HepG2 (cell line): ENCODE measurements at regions not wholly inside any gene's neighbourhood (a gene's known extent, or its start where the extent isn't known, plus 50 kb on each side); places are given as distances from the start of the nearest gene placed in this dataset.

Experiments
- ATAC-seq: fragments of 200-7000 bp; cut with Tn5 transposase; 3 replicates; pipeline ENCODE4 v1.9.1; 2020; ENCODE audit warnings: mild to moderate bottlenecking, moderate library complexity
- BruUV-seq: library from RNA; stranded (reverse); fragments of 400-500 nt; replicated peaks from 2 replicates; lab custom pipeline; 2021; lab: Mats Ljungman, UMichigan
- CTCF ChIA-PET: fragments of 300-600 bp; formaldehyde crosslinking; extraction: SDS; loops from one replicate; lab custom pipeline; 2021; ENCODE audit warnings: low total read pairs, inconsistent platforms, low intra/inter-chr PET ratio; lab: Yijun Ruan, JAX
- POLR2A ChIA-PET: fragments of 350-600 bp; sonication (Branson Sonifier 250); formaldehyde crosslinking; loops from one replicate; lab custom pipeline; 2020; ENCODE audit warnings: antibody characterized with exemption, inconsistent platforms; lab: Yijun Ruan, JAX
- DNase-seq: peaks from one replicate; pipeline ENCODE4 v3.0.0-alpha.2; 2015; ENCODE audit warnings: low spot score
- FAIRE-seq: peaks from 3 replicates; lab custom pipeline; 2011; peaks lifted over from hg19 to GRCh38; lab: Jason Lieb, UNC
- H2AFZ ChIP-seq: one replicate; pipeline ENCODE4 v1.6.1; 2011; ENCODE audit warnings: low read length, inconsistent platforms
- H3K27ac ChIP-seq: fragments of 300-600 bp; 3 replicates; pipeline ENCODE4 v1.8.0; 2011; ENCODE audit warnings: mixed run types, mild to moderate bottlenecking, mixed read lengths, low read length, inconsistent platforms; ENCODE audit not compliant: insufficient read depth; ENCODE audit errors: extremely low read length
- H3K27me3 ChIP-seq, 2 experiments: fragments of 200-600 bp in 1 of 2; 2 replicates in 1 of 2; 3 replicates in 1 of 2; pipeline versions ENCODE4 v1.6.0 to v1.8.0; 2011; ENCODE audit warnings: low read length in 2 of 2, mild to moderate bottlenecking in 2 of 2, moderate library complexity in 2 of 2, inconsistent platforms in 1 of 2; ENCODE audit not compliant: insufficient read depth in 2 of 2, control insufficient read depth in 1 of 2
- H3K36me3 ChIP-seq, 2 experiments: fragments of 200-600 bp in 1 of 2; replicated peaks in 1 of 2; 2 replicates in 1 of 2; 3 replicates in 1 of 2; pipeline versions ENCODE4 v1.5.1 to v1.8.0; 2011; ENCODE audit warnings: low read length in 2 of 2, inconsistent platforms in 1 of 2; ENCODE audit not compliant: insufficient read depth in 2 of 2, control insufficient read depth in 1 of 2
- H3K4me1 ChIP-seq: 2 replicates; pipeline ENCODE4 v1.5.1; 2012; ENCODE audit warnings: low read length, inconsistent platforms; ENCODE audit not compliant: insufficient read depth
- H3K4me2 ChIP-seq: 2 replicates; pipeline ENCODE4 v1.6.0; 2011; ENCODE audit warnings: low read depth, low read length, inconsistent platforms
- H3K4me3 ChIP-seq, 3 experiments: fragments of 200-600 bp in 1 of 3; sonication (generic), shearing (Covaris generic) in 1 of 3; replicated peaks in 1 of 3; 2 replicates each; pipeline ENCODE4 v1.5.1; 2011 to 2016; ENCODE audit warnings: low read length in 3 of 3, inconsistent platforms in 2 of 3, low read depth in 2 of 3, mild to moderate bottlenecking in 2 of 3, control low read depth in 1 of 3, mixed read lengths in 1 of 3; ENCODE audit not compliant: insufficient read depth in 1 of 3
- H3K79me2 ChIP-seq: one replicate; pipeline ENCODE4 v1.6.1; 2011; ENCODE audit warnings: low read length, inconsistent platforms; ENCODE audit not compliant: insufficient read depth
- H3K9ac ChIP-seq: 2 replicates; pipeline ENCODE4 v1.6.0; 2011; ENCODE audit warnings: mild to moderate bottlenecking, low read depth, low read length, inconsistent platforms; ENCODE audit not compliant: insufficient read depth
- H3K9me3 ChIP-seq: 2 replicates; pipeline ENCODE4 v1.5.1; 2012; ENCODE audit warnings: mild to moderate bottlenecking, low read length
- H4K20me1 ChIP-seq: 2 replicates; pipeline ENCODE4 v1.6.0; 2011; ENCODE audit warnings: inconsistent platforms, mild to moderate bottlenecking, low read length, moderate library complexity; ENCODE audit not compliant: insufficient read depth
- ARNT2 ChIP-seq: sonication (generic); formaldehyde crosslinking; IDR thresholded peaks from 2 replicates; pipeline ENCODE4 v1.8.0; 2022; ENCODE audit warnings: mild to moderate bottlenecking, low read depth, missing genetic modification reagents, moderate library complexity
- ARNTL ChIP-seq: sonication (generic); formaldehyde crosslinking; IDR thresholded peaks from 2 replicates; pipeline ENCODE4 v1.4.0; 2020; ENCODE audit warnings: mild to moderate bottlenecking, missing genetic modification reagents
- CBX2 ChIP-seq, 2 experiments: fragments of 200-600 bp in 1 of 2; sonication (generic); formaldehyde crosslinking in 1 of 2; IDR thresholded peaks; 2 replicates each; pipeline versions ENCODE4 v1.7.0 to v1.8.1; 2018 to 2022; ENCODE audit warnings: low read depth in 2 of 2, low read length in 1 of 2, mild to moderate bottlenecking in 1 of 2, missing genetic modification reagents in 1 of 2
- EP300 ChIP-seq, 3 experiments: sonication (generic) in 1 of 3; formaldehyde crosslinking in 1 of 3; IDR thresholded peaks; 2 replicates each; pipeline versions ENCODE4 v1.5.1 to v1.6.1; 2011 to 2020; ENCODE audit warnings: low read depth in 2 of 3, low read length in 2 of 3, borderline replicate concordance in 1 of 3, improper control_type of control experiment in 1 of 3, mild to moderate bottlenecking in 1 of 3, missing genetic modification reagents in 1 of 3, moderate library complexity in 1 of 3
- HMG20A ChIP-seq: IDR thresholded peaks from 2 replicates; pipeline ENCODE4 v1.6.1; 2016; ENCODE audit warnings: borderline replicate concordance
- IKZF5 ChIP-seq: IDR thresholded peaks from 2 replicates; pipeline ENCODE4 v1.6.1; 2018; ENCODE audit warnings: missing genetic modification reagents, mild to moderate bottlenecking, missing compliant biosample characterization
- ISX ChIP-seq: sonication (generic); formaldehyde crosslinking; conservative IDR thresholded peaks from 2 replicates; pipeline ENCODE4 v1.5.0; 2020; ENCODE audit warnings: missing genetic modification reagents
- MAZ ChIP-seq, 2 experiments: sonication (generic) in 1 of 2; formaldehyde crosslinking in 1 of 2; IDR thresholded peaks; 2 replicates each; pipeline versions ENCODE4 v1.5.0 to v1.6.1; 2012 to 2020; ENCODE audit warnings: low read depth in 2 of 2, mild to moderate bottlenecking in 2 of 2, borderline replicate concordance in 1 of 2, improper control_type of control experiment in 1 of 2, low read length in 1 of 2, missing genetic modification reagents in 1 of 2, moderate library complexity in 1 of 2
- SSRP1 ChIP-seq: IDR thresholded peaks from 2 replicates; pipeline ENCODE4 v1.6.1; 2016; ENCODE audit warnings: control low read depth
- TMF1 ChIP-seq: sonication (generic); formaldehyde crosslinking; IDR thresholded peaks from 2 replicates; pipeline ENCODE4 v1.8.1; 2022; ENCODE audit warnings: low read depth, missing genetic modification reagents
- TRAFD1 ChIP-seq: sonication (generic); formaldehyde crosslinking; IDR thresholded peaks from 2 replicates; pipeline ENCODE4 v1.5.1; 2020; ENCODE audit warnings: missing genetic modification reagents, mild to moderate bottlenecking, borderline replicate concordance
- ZNF180 ChIP-seq: sonication (generic); formaldehyde crosslinking; IDR thresholded peaks from 2 replicates; pipeline ENCODE4 v1.4.0; 2020; ENCODE audit warnings: low read depth, missing genetic modification reagents, borderline replicate concordance
- ZNF281 ChIP-seq: sonication (generic); formaldehyde crosslinking; IDR thresholded peaks from 2 replicates; pipeline ENCODE4 v1.4.0; 2020; ENCODE audit warnings: missing genetic modification reagents, borderline replicate concordance
- ZNF33B ChIP-seq: sonication (generic); formaldehyde crosslinking; IDR thresholded peaks from 2 replicates; pipeline ENCODE4 v1.5.1; 2020; ENCODE audit warnings: mild to moderate bottlenecking, missing genetic modification reagents
- ZNF616 ChIP-seq: sonication (generic); formaldehyde crosslinking; IDR thresholded peaks from 2 replicates; pipeline ENCODE4 v1.5.0; 2020; ENCODE audit warnings: low read depth, mild to moderate bottlenecking, missing genetic modification reagents
- ZNF800 ChIP-seq: sonication (generic); formaldehyde crosslinking; IDR thresholded peaks from 2 replicates; pipeline ENCODE4 v1.4.0; 2020; ENCODE audit warnings: missing genetic modification reagents
- ZSCAN21 ChIP-seq: sonication (generic); formaldehyde crosslinking; IDR thresholded peaks from 2 replicates; pipeline ENCODE4 v1.8.0; 2022; ENCODE audit warnings: mild to moderate bottlenecking, missing genetic modification reagents, moderate library complexity, borderline replicate concordance
- WGBS: methylation state at CpG from one replicate; pipeline ENCODE4 v1.1.6; 2017; ENCODE audit warnings: low lambda C conversion rate; 5-methylcytosine and 5-hydroxymethylcytosine counted together
- in situ Hi-C: cut with HindIII; loops from 2 replicates; pipeline ENCODE4 v1.10.0; 2017; ENCODE audit warnings: low pct_unique_long_range_greater_than_20kb; ENCODE audit not compliant: extremely low pct_ligation_motif_present
- intact Hi-C: fragments of 100-400 bp; cut with micrococcal nuclease; formaldehyde crosslinking; loops from one replicate; pipeline ENCODE4 v1.10.0; 2022; ENCODE audit not compliant: unreplicated experiment

- Histone ChIP-seq H2AFZ (no peak overlapping the region), H3K36me3 (no peaks in the 10 kb centered on the region), H3K79me2 (no peaks in the 10 kb centered on the region), H3K4me2 (no peak overlapping the region), H3K27ac (no peak overlapping the region), H3K4me1 (no peaks in the 10 kb centered on the region), H3K9me3 (no peaks in the 10 kb centered on the region), H3K9ac (no peak overlapping the region), H3K4me3 (no peak overlapping the region), H3K27me3 (peaks cover 2 to 15% of the 10 kb centered on the region in 2 experiments; a peak in 1 of 5 replicates), H4K20me1 (no peaks in the 10 kb centered on the region)
- WGBS = 29% methylated on average over 4 of the region's 8 CpGs
- no peak for FAIRE-seq
- DNase-seq = no peak
- in situ Hi-C loops = no loop called here
- ChIA-PET CTCF (no interaction called here), POLR2A (no interaction called here)
- intact Hi-C loops = no loop called here
- BruUV-seq = no TSS peak
- no peak for ATAC-seq
- TF ChIP-seq CBX2 (IDR thresholded peaks at IDR 0.05; ENCODE audit: low read depth, low read length) = no peak
- TF ChIP-seq CBX2 (CRISPR knock-in tag; IDR thresholded peaks at IDR 0.05; ENCODE audit: low read depth) = no peak
- no peak for TF ChIP-seq ZNF616 (CRISPR knock-in tag)
- TF ChIP-seq ZNF33B = no peak
- no peak for TF ChIP-seq ISX (CRISPR knock-in tag)
- no peak for TF ChIP-seq ZNF281 (CRISPR knock-in tag)
- TF ChIP-seq TMF1 (CRISPR knock-in tag) = no peak
- TF ChIP-seq EP300 (IDR thresholded peaks at IDR 0.05; ENCODE audit: low read depth in 2 of 2, low read length in 2 of 2) = no peak
- TF ChIP-seq EP300 (CRISPR knock-in tag; IDR thresholded peaks at IDR 0.05; ENCODE audit: borderline replicate concordance) = no peak
- TF ChIP-seq HMG20A (CRISPR knock-in tag) = no peak
- no peak for TF ChIP-seq ZNF180 (CRISPR knock-in tag)
- no peak for TF ChIP-seq IKZF5 (CRISPR knock-in tag)
- no peak for TF ChIP-seq ZSCAN21
- no peak for TF ChIP-seq ZNF800 (CRISPR knock-in tag)
- TF ChIP-seq ARNTL (CRISPR knock-in tag) = no peak
- no peak for TF ChIP-seq SSRP1 (CRISPR knock-in tag)
- no peak for TF ChIP-seq MAZ (IDR thresholded peaks at IDR 0.05; ENCODE audit: borderline replicate concordance, low read depth, low read length)
- TF ChIP-seq MAZ (CRISPR knock-in tag; IDR thresholded peaks at IDR 0.05; ENCODE audit: low read depth) = no peak
- TF ChIP-seq TRAFD1 (CRISPR knock-in tag) = no peak
- TF ChIP-seq ARNT2 (CRISPR knock-in tag) = no peak
Measured at GRCh38 chrX:774536-774935, 143.9 kb downstream of the SHOX start.
